H1 (cell line): ENCODE measurements at regions not wholly inside any gene's neighbourhood (a gene's known extent, or its start where the extent isn't known, plus 50 kb on each side); places are given as distances from the start of the nearest gene placed in this dataset.

Source experiments
- CBX8 ChIP-seq: fragments of 300-800, 300-1000 bp; sonication (generic); IDR thresholded peaks from 2 replicates; pipeline ENCODE4 v1.7.1; 2016; ENCODE audit warnings: low read depth, low read length, borderline replicate concordance
- SP4 ChIP-seq: IDR thresholded peaks from 2 replicates; pipeline ENCODE4 v1.6.1; 2012; ENCODE audit warnings: low read length, inconsistent platforms
- TF ChIP-seq, protein P1 (sequence below): fragments of 300-600 bp; sonication (generic); IDR thresholded peaks from 2 replicates; pipeline ENCODE4 v1.7.1; 2012; ENCODE audit warnings: low read length, moderate library complexity, mild to moderate bottlenecking, inconsistent platforms; ENCODE audit not compliant: insufficient replicate concordance

DNA sequence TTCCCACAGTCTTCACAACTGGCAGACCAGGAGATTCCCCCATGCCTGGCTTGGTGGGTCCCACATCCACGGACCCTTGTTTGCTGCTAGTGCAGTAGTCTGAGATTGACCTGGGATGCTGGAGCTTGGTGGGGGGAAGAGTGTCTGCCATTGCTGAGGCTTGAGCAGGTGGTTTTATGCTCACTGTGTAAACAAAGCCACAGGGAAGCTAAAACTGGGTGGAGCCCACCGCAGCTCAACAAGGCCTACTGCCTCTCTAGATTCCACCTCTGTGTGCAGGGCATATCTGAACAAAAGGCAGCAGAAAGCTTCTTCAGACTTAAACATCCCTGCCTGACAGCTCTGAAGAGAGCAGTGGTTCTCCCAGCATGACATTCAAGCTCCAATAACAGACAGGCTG is 177.3 kb upstream of the ETV3 start (continued):
- TF ChIP-seq, protein P1, sequence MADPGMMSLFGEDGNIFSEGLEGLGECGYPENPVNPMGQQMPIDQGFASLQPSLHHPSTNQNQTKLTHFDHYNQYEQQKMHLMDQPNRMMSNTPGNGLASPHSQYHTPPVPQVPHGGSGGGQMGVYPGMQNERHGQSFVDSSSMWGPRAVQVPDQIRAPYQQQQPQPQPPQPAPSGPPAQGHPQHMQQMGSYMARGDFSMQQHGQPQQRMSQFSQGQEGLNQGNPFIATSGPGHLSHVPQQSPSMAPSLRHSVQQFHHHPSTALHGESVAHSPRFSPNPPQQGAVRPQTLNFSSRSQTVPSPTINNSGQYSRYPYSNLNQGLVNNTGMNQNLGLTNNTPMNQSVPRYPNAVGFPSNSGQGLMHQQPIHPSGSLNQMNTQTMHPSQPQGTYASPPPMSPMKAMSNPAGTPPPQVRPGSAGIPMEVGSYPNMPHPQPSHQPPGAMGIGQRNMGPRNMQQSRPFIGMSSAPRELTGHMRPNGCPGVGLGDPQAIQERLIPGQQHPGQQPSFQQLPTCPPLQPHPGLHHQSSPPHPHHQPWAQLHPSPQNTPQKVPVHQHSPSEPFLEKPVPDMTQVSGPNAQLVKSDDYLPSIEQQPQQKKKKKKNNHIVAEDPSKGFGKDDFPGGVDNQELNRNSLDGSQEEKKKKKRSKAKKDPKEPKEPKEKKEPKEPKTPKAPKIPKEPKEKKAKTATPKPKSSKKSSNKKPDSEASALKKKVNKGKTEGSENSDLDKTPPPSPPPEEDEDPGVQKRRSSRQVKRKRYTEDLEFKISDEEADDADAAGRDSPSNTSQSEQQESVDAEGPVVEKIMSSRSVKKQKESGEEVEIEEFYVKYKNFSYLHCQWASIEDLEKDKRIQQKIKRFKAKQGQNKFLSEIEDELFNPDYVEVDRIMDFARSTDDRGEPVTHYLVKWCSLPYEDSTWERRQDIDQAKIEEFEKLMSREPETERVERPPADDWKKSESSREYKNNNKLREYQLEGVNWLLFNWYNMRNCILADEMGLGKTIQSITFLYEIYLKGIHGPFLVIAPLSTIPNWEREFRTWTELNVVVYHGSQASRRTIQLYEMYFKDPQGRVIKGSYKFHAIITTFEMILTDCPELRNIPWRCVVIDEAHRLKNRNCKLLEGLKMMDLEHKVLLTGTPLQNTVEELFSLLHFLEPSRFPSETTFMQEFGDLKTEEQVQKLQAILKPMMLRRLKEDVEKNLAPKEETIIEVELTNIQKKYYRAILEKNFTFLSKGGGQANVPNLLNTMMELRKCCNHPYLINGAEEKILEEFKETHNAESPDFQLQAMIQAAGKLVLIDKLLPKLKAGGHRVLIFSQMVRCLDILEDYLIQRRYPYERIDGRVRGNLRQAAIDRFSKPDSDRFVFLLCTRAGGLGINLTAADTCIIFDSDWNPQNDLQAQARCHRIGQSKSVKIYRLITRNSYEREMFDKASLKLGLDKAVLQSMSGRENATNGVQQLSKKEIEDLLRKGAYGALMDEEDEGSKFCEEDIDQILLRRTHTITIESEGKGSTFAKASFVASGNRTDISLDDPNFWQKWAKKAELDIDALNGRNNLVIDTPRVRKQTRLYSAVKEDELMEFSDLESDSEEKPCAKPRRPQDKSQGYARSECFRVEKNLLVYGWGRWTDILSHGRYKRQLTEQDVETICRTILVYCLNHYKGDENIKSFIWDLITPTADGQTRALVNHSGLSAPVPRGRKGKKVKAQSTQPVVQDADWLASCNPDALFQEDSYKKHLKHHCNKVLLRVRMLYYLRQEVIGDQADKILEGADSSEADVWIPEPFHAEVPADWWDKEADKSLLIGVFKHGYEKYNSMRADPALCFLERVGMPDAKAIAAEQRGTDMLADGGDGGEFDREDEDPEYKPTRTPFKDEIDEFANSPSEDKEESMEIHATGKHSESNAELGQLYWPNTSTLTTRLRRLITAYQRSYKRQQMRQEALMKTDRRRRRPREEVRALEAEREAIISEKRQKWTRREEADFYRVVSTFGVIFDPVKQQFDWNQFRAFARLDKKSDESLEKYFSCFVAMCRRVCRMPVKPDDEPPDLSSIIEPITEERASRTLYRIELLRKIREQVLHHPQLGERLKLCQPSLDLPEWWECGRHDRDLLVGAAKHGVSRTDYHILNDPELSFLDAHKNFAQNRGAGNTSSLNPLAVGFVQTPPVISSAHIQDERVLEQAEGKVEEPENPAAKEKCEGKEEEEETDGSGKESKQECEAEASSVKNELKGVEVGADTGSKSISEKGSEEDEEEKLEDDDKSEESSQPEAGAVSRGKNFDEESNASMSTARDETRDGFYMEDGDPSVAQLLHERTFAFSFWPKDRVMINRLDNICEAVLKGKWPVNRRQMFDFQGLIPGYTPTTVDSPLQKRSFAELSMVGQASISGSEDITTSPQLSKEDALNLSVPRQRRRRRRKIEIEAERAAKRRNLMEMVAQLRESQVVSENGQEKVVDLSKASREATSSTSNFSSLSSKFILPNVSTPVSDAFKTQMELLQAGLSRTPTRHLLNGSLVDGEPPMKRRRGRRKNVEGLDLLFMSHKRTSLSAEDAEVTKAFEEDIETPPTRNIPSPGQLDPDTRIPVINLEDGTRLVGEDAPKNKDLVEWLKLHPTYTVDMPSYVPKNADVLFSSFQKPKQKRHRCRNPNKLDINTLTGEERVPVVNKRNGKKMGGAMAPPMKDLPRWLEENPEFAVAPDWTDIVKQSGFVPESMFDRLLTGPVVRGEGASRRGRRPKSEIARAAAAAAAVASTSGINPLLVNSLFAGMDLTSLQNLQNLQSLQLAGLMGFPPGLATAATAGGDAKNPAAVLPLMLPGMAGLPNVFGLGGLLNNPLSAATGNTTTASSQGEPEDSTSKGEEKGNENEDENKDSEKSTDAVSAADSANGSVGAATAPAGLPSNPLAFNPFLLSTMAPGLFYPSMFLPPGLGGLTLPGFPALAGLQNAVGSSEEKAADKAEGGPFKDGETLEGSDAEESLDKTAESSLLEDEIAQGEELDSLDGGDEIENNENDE, result no peak
- TF ChIP-seq SP4, result no peak
- no peak for TF ChIP-seq CBX8
